ENCODE measurements at regions not wholly inside any gene's neighbourhood (a gene's known extent, or its start where the extent isn't known, plus 50 kb on each side); places are given as distances from the start of the nearest gene placed in this dataset.
"Not testable (repeated sequence)": the region's sequence is repeated elsewhere in the genome, so short reads cannot be mapped to it uniquely, and the experiment has no call there.

GRCh38 chr10:44005788-44006099 is 357.1 kb upstream of the ZNF32 start:
- POLR2A ChIA-PET (ENCODE audit: low non-redundant PET), result no interaction called here
- TF ChIP-seq CTCF (conservative IDR thresholded peaks at IDR 0.05; ENCODE audit: low read depth), result no peak
- H3K27ac ChIP-seq, result no peak overlapping the region
- DNase-seq (ENCODE audit: low spot score), result no peak
- CTCF ChIA-PET, result no interaction called here

- CTCF ChIA-PET, result no interaction called here
- DNase-seq (ENCODE audit: low spot score), result no peak
- POLR2A ChIA-PET (ENCODE audit: low non-redundant PET), result no interaction called here
- H3K27ac ChIP-seq, result no peak overlapping the region
- TF ChIP-seq CTCF (conservative IDR thresholded peaks at IDR 0.05; ENCODE audit: low read depth), result no peak
Observed at GRCh38 chr10:44004913-44005787, 356.5 kb upstream of the ZNF32 start.

- ChIA-PET POLR2A (ENCODE audit: low non-redundant PET) (no interaction called here), CTCF (no interaction called here)
- no peak for DNase-seq (ENCODE audit: low spot score)
- H3K27ac ChIP-seq, result no peak overlapping the region
- no peak for TF ChIP-seq CTCF (conservative IDR thresholded peaks at IDR 0.05; ENCODE audit: low read depth)
Observed at GRCh38 chr10:43998021-43998809, 349.5 kb upstream of the ZNF32 start.

GRCh38 chr10:43997330-43997729 is 348.6 kb upstream of the ZNF32 start:
- ChIA-PET CTCF (no interaction called here), POLR2A (ENCODE audit: low non-redundant PET) (no interaction called here)
- no peak for TF ChIP-seq CTCF (conservative IDR thresholded peaks at IDR 0.05; ENCODE audit: low read depth)
- H3K27ac ChIP-seq, result no peak overlapping the region
- DNase-seq (ENCODE audit: low spot score), result no peak

GRCh38 chr10:43994539-43994938 is 345.9 kb upstream of the ZNF32 start:
- H3K27ac ChIP-seq, result no peak overlapping the region
- TF ChIP-seq CTCF (conservative IDR thresholded peaks at IDR 0.05; ENCODE audit: low read depth), result no peak
- POLR2A ChIA-PET (ENCODE audit: low non-redundant PET), result no interaction called here
- CTCF ChIA-PET, result no interaction called here
- DNase-seq (ENCODE audit: low spot score), result no peak

GRCh38 chr10:43992816-43993215 is 344.1 kb upstream of the ZNF32 start:
- DNase-seq (ENCODE audit: low spot score); POLR2A ChIA-PET (ENCODE audit: low non-redundant PET); H3K27ac ChIP-seq: not testable (repeated sequence)
- CTCF ChIA-PET, result interaction anchor here (0.8 kb wide), 1 partner anchor 15 kb away, joined by 3 read pairs; no protein-coding TSS in a partner anchor

GRCh38 chr10:43986374-43986773 is 337.7 kb upstream of the ZNF32 start:
- POLR2A ChIA-PET (ENCODE audit: low non-redundant PET), result no interaction called here
- CTCF ChIA-PET, result interaction anchor here (0.7 kb wide), 1 partner anchor 14 kb away, joined by 3 read pairs; no protein-coding TSS in a partner anchor
- DNase-seq (ENCODE audit: low spot score), result no peak
- TF ChIP-seq CTCF (conservative IDR thresholded peaks at IDR 0.05; ENCODE audit: low read depth), result no peak
- H3K27ac ChIP-seq, result no peak overlapping the region
